ENCODE measurements at regions not wholly inside any gene's neighbourhood (a gene's known extent, or its start where the extent isn't known, plus 50 kb on each side); places are given as distances from the start of the nearest gene placed in this dataset.

GRCh38 chr7:86972072-86972471 lies 87.4 kb downstream of the ELAPOR2 start:
- TF ChIP-seq CTCF (IDR thresholded peaks at IDR 0.05) (no peak), POLR2A (IDR thresholded peaks at IDR 0.05) (no peak)

Measured in transverse colon (tissue), 3 donors.